GM10266 (cell line): ENCODE measurements at regions not wholly inside any gene's neighbourhood (a gene's known extent, or its start where the extent isn't known, plus 50 kb on each side); places are given as distances from the start of the nearest gene placed in this dataset.

Experiments used
- DNase-seq: peaks from one replicate; pipeline ENCODE4 v3.0.0; 2012; ENCODE audit errors: extremely low spot score
- CTCF ChIP-seq: IDR thresholded peaks from 2 replicates; pipeline ENCODE4 v1.5.1; 2012; ENCODE audit warnings: mild to moderate bottlenecking, low read depth; ENCODE audit not compliant: control insufficient read depth, insufficient read depth; ENCODE audit errors: missing control alignments

- TF ChIP-seq CTCF, result peak; percentile 4
- DNase-seq, result no peak
These were observed 411.8 kb upstream of the DAB1 start for GRCh38 chr1:57835620-57836019.

DNA sequence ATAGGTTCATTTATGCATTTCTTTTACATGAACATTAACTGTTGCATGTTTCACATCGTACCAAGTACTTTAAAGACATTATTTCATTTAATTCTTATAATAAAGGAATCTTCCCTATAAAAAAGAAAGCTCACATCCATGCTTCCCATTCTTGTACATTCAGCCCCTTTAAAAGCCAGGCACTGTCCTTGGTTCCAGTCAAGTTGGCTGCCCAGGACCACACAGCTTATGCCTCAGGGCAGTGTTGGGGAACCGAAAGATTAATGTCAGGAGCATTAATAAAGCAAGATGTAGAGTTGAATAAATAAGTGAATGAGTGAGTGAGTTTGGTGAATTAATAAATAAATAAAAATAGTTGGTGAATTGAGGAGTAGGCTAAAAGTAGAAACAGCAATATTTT is 409.4 kb upstream of the DAB1 start:
- no peak for TF ChIP-seq CTCF

GRCh38 chr1:57832612-57833011 is 408.8 kb upstream of the DAB1 start:
- TF ChIP-seq CTCF, result no peak
- DNase-seq, result no peak

More for the DNA sequence above, 409.4 kb upstream of the DAB1 start:
- DNase-seq, result no peak

GRCh38 chr1:57831624-57832023 is 407.8 kb upstream of the DAB1 start:
- DNase-seq, result no peak
- no peak for TF ChIP-seq CTCF

DNA sequence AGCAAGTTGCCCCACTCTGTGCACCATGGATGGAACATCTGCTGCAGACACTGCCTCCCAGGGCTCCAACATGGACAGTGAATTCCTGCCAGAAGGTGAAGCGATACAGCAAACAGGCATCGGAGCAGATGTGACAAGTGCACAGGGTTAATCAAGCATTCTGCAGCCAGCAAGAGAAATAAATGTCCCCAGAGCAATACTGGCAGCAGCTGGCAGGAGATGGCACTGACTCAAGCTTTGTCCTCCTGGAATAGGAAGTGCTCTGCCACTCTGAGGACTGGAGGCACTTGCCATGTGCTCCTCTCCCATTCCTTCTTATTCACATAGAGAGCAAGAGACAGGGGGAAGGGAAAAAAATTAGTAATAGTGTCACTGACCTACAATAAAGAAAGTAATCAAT is 402.7 kb upstream of the DAB1 start:
- no peak for TF ChIP-seq CTCF
- DNase-seq, result no peak

- TF ChIP-seq CTCF, result no peak
- no peak for DNase-seq
These were observed 400.7 kb upstream of the DAB1 start for GRCh38 chr1:57824535-57824934.

DNA sequence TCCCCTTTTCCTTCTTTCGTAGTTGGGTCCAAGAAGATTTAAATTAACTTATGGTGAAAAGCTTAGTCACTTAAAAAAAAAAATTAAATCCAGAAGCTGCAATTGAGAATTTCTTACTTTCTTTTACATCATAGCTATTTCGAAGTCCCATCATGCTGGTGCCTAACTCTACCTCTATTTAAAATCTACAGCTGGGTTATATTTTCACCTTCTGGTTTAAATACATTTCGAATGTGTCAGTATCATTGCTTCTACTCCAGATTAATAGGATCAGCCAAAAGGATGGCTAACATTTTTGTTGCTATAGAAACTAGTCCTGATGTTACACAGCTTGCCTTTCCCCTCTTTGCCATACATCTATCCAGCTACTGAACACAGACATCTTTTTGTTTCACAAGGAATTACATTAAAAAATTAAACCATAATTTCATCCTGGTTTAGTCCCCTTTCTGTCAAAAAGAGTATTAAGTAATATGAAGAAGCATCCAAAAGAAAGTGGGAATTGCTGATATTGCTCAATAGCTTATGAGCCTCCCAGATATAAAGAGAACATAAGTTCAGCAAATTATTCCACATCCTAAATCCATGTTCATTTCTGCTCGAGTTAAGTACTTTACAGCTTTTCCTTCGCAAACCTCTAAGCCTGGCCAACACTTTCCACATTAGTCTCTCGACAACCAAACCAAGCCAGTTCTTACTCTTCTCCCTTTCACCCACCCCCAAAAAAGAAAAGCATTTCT is 396.7 kb upstream of the DAB1 start:
- no peak for DNase-seq
- no peak for TF ChIP-seq CTCF
